DMS114 treated with DMSO at 0.1 percent for 48 hours (cell line): ENCODE measurements at regions not wholly inside any gene's neighbourhood (a gene's known extent, or its start where the extent isn't known, plus 50 kb on each side); places are given as distances from the start of the nearest gene placed in this dataset.
"Not testable (repeated sequence)": the region's sequence is repeated elsewhere in the genome, so short reads cannot be mapped to it uniquely, and the experiment has no call there.

Source experiments
- DNase-seq: peaks from one replicate; lab custom pipeline; 2025; ENCODE audit not compliant: unreplicated experiment; lab: John Stamatoyannopoulos, UW

DNA sequence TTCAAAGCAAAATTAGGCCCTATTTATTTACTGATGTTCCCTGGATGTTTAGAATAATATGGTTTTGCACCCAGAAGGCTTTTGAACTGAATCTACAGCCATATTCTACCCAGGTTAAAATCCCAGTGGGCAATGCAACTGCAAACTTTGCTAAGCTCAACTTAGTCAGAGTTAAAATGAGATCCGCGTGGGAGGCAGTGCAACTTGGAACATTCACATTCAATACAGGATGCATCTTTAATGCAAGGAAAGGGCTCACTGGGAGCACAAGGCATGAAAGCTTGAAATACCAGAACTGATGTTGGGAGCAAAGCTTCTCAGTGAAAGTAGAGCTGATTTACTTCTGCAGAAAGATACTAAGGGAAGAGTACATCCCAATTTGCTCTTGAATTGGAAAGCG lies 281.2 kb upstream of the DEFB112 start:
- no peak for DNase-seq

DNA sequence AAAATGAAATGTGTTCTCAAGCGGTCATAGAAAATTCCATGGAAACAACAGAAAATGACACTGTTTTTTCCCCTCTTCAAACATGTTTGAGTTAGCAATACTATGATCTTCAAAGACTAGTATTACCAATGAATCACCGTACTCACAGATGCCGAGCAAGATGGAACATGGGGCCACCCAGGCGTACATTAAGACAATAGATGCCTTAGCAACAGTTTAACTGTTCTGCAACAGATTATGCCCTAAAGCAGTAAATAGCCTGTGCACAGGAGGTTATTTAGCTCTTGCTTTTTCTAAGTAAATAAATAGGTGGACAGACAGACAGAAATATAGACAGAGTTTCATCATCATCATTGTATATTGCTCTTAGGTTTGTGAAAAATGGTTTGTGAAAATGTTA lies 284.0 kb upstream of the DEFB112 start:
- DNase-seq, result no peak

DNA sequence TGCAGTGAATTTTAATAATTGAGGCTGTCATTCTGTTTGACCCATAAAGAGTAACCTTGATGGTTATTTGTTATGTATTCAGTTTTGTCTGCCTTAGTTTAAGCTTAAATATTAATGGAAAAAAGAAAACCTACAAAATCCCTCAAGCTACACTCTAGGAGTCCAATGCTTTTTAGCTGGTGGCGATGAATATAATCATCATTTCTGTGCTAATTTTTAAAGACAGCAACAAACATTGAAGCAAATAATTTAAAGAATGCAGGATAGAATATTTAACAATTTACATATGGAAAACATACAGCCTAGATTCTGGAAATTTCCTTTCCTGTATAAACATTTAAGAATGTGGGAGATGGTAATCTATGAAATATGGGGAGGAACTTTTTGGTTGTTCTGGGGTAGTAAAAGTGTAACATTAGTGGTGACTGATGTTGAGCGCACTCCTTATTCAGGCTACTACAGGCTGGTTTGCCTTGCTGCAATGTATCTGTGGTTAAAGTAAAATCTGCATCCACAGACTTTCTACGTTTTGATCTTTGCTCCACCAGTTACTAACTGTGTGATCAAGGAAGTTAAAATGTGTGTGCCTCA lies 287.9 kb upstream of the DEFB112 start:
- no peak for DNase-seq

DNA sequence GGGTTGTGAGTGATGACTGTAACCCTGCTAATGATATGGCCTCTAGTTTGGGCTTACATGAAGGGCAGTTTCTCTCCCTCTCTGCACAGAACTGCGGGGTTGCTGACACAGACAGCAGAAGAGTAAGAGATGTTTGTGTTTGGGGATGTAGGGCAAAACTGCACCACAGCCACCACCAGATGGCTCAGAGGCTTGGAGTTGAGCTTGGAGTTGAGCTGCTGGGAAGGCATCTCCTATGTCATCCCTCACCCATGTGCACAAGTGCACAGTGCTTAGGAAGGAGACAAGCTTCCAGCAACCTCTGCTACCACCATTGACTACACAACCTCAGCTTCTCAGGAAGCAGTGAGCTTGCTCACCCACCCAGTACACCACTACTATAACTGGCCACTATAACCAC lies 303.9 kb upstream of the DEFB112 start:
- no peak for DNase-seq

DNA sequence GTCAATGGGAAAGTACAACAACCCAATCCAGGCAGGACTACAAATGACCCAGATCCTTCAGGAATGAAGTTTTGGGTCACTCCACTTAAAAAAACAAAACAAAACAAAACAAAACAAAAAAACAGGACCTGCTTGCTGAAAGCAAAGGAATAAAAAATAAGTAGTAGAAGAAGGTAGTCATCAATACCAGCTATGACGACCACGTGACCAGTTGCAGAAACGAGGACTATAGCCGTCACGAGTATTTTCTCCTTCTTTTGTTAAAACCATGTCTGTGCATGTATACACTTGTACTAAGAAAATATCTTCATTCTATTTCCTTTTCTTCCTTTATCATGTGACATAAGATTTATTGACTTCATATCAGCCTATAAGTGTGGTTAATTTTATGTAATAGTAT lies 308.4 kb upstream of the DEFB112 start:
- DNase-seq, result no peak

DNA sequence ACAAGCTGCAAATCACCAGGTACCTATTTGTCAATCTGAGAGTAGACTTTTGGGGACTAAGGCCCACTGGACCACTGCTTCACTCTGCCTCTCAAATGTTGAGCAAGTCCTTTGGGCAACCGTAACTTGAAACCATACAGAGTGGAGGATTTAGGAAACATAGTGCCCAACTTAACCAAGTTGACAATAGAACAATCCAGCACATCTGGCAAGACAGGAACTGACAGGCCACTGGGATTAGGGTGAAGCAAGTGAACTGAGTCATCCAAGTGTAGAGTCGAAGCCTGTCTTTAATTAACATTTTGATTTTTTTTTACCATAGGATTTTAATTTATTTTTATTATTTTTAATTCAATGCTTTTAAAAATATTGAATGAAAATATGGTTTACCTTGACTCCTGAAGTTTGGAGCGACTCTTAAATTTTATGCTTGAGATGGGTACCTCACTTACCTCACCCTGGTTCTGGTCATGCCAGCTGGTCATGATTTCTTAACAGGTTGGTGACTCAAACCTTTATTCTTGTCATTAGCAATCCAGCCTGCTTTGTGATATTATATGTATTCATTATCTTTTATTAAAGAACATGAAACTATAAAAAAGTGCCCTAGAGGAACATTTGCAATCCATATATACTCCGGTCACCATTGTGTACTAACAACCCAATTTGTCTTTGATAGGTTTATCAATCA lies 312.1 kb upstream of the DEFB112 start:
- no peak for DNase-seq

DNA sequence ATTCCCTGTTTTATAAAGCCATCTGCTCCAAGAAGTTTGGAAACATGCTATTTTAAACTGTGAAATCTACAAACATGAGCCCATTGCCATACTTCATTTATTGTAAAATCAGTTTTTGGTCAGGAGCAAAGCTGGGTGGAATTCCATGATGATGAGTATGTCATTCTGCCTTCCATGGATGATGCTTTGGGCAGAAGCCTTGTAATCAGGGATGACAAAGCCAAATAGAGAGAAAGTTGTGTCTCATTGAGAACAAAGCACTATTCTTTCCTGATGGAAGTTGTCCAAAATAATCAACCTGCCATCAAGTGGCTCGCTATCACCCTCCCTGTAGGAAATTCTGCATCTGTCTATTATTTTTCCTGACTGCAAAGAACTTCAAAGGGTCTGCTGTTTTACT lies 313.0 kb upstream of the DEFB112 start:
- no peak for DNase-seq

DNA sequence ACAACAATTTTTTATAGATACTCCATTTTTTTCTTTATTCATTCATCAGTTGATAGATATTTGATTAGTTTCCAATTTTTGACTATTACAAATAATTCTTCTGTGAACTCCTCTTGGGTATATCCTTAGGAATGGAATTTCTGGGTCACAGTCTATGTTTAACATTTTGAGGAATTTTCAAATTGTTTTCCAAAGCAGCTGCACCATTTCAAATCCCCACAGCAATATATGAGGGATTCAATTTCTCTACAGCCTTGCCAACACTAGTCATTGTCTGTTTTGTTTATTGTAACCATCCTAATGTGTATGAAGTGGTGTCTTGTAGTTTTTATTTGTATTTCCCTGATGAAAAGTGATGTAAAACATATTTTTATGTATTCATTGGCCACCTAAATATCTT lies 320.3 kb upstream of the DEFB112 start:
- no peak for DNase-seq

DNA sequence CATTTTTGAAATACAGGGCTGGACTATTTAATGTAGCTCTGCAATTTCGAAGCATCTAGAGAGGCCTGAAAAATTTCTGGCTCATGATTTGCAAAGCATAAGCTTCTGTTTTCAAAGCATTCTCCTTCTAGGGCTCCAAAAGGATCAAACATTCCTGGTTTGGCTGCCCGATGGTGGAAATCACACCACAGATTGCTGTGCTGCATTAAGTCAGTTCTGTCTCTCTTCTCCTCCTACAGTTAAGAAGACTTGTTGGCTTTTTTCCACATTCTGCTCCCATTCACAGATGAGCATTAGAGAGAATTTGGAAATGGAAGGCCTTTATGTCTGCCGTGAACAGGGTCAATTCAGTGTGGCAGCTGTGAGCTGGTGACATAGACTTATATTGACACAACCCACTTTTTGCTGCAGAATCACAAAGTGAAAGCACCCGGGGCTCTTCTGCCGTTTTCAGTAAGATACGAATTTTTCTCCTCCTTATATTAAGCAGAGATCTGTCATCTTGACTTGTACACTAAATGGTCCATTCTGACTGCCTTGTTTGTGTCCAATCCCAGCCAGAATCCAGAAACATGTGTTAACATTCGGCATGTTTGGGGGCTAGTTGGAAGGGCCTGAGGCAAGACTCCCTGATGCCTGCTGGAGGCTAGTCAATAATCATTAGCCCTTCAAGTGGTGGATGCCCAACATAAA lies 330.8 kb upstream of the DEFB112 start:
- no peak for DNase-seq

DNA sequence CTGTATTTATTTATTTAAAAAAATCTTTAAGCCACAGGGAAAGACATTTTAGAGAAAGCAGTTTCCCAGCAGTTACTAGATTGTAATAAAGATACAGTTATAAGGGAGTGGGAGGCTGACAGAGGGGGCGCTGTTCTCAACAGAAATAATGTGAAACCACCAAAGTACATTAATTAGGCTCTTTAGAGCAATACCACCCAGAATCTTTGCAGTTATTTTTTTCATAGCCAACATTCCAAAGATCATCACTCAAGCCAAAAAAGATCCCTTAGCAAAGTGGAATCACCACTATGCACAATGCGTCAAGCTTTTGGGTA lies 331.3 kb upstream of the DEFB112 start:
- DNase-seq, result no peak

DNA sequence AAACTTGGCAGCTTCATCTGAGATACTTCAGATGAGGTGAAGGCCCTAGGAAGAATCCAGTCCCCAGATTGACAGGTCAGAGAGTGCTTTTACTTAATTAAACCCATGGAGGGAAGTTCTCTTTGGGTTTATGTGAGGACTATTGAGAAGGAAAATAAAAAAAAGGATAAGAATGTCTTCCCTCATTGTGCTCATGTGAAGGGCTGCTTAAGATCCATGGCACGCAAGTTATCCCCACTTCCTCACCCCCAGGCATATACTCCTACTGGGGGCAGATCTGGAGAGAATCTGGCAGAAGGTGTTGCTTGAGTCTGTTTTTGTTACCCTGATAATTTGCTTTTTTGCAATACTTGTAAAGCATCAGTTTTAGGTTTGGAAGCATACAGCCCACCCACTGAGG lies 322.9 kb upstream of the TFAP2D start:
- DNase-seq, result no peak

DNA sequence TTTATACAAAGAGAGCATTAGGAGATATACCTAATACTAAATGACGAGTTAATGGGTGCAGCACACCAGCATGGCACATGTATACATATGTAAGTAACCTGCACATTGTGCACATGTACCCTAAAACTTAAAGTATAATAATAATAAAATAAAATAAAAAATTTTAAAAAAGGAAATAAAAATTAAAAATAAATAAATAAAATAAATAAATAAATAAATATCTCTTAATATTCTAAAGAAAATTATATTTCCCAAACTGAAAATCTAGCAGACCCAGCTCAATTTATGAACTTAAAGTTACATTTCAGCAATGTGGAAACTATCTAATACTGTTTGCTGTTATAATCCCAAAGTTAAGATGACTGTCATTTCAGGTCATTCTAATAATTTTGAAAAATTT lies 319.2 kb upstream of the TFAP2D start:
- not testable (repeated sequence) for DNase-seq

DNA sequence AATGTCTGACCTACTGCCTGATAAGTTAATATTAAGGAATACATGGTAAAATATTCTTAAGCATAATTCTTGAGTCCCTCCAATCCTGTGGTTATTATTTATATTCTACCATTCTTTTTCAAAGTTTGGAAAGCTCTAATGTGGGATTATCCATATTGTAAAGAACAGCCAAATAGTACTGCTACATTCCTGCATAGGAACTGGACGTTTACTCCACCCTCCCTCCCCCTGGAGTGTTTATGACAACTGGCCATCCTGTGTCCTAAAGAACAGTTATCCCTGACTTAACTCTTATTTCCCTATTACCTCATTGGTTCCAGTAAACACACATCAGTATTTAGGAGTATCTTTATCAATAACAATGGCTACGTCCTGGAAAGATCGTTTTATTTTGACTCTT lies 308.7 kb upstream of the TFAP2D start:
- DNase-seq, result no peak

DNA sequence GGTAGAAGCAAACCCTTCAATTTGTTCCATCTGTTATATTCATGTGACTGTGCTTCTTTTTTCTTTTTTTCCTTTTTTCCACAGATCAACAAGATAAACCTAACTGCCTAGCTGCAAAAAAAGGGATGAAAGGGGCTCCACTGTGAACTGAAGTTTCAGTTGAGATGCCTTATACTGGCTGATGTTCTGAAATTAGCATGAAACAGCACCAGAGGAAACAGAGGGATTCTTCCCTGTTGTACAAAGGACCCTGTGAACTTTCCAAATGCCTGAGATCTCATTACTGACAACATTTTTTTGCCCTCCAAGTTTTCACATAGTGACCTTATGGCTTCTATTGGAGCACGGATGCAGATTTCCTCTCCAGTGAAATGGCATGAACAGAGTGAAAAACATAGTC lies 302.7 kb upstream of the TFAP2D start:
- DNase-seq, result no peak

DNA sequence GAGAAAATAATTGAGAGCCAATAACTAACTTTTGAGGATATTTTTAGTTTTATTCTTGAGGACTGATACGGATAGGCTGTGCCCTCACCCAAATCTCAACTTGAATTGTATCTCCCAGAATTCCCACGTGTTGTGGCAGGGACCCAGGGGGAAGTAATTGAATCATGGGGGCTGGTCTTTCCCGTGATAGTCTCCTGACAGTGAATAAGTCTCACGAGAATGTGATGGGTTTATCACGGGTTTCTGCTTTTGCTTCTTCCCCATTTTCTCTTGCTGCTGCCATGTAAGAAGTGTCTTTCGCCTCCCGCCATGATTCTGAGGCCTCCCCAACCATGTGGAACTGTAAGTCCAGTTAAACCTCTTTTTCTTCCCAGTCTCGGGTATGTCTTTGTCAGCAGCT lies 292.3 kb upstream of the TFAP2D start:
- not testable (repeated sequence) for DNase-seq

DNA sequence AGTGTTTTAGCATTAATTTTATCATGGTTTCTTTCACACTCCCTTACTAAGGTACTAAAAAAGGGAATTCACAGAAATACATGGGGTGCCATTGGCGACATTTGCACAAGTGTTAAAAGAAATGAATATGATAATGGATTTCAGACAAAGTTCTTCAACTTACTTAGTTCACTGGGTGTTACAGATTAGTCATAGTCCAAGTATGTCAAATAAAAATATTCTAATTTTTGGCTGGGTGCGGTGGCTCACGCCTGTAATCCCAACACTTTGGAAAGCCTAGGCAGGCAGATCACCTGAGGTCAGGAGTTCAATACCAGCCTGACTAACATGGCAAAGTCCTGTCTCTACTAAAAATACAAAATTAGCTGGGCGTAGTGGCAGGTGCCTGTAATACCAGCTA lies 286.1 kb upstream of the TFAP2D start:
- DNase-seq, result no peak

DNA sequence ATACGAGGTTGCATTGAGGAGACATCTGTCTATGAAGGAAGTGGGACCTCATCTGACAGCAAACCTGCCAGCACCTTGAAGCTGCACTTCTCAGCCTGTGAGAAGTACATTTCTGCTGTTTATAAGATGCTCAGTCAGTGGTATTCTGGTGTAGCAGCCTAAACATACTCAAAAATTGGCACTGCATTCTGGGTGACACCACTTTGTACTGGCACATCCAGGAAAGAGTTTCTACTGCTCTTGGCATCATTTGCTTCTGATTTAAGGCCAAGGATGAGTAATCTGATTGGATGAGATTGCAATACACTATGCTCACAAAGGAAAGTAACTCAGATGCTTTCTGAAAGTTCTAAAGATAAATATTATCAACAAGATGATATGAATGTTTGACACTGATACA lies 275.4 kb upstream of the TFAP2D start:
- no peak for DNase-seq

DNA sequence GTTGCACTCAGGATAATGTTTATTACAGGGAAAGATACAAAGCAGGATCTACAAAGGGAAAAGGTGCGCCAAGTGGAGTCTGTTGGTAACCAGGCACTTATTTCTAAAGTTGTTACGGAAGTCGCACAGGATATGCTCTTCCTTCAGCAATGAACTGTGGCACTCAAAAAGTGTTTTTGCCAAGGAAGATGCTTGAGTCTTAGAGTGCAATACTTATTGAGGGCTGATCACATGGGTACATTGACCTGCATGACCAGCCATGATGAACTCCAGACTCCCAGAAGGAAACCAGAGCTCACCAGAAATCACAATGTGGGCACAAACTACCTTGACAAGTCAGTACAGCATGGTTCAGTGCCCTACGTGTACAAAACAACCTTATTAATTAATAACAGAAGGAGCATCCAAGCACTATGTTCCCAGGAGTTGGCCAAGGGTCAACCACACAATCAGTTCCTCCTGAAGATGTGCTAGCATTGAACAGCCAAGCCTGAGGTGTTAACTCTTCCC lies 270.7 kb upstream of the TFAP2D start:
- no peak for DNase-seq

DNA sequence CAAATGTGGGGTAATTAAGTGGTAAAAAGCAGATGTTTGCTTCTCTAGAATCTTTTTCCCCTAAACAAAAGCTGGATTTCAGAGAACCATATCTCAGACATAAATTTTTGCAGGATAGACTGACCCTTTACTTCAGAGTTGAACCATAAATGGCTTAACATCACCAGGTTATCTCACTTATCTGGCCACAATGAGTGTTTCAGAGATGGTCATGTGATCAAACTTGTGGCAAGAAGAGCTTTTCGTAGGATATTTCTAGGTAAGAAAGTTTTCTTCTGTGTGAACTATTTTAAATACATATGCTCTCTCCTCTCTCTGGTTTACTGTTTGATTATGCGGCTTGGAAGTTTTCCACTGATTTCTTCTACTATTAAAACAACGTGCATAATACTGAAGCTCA lies 270.2 kb upstream of the TFAP2D start:
- DNase-seq, result no peak

DNA sequence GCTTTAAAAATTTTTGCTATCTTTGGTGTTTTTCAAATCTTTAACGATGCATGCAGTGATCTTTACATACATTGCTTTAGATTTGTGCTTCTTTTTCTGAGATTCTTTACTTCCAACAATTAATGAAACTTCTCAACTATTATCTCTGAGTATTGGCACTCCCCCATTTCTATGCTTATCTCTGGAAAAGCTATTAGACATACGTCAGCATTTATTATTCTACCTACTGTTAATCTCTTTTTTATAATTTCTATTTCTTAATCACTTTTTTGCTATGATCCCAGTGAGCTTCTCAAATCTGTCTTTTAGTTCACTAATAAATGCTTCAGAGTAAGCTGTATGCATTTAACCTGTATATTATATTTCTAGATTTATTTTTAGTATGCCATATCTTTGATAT lies 264.2 kb upstream of the TFAP2D start:
- no peak for DNase-seq

DNA sequence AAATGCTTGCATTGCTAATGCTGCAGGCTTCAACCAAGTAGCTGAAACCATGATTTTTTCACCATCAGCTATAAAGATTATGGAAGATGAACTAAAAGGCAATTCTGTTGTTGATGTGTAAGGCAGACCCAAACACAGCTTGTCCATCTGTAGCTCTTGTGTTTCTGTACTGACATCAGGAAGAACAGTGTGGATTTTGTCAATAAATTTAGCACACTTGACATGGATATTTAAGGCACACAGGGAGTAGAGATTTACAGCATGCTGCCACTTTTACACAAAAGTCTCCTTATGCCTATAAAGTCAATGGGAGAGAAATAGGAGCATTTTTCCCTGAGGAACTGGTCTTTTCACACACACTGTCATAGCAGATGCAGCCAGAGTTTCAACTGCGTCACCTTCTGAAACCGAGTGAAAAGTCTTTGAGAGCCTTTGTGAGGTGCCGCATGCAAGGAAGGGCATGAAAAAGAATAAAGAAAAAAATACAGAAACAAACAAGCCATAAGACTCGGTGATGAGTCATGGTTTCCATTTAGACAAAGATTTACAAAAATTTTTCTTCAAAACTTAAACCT lies 261.4 kb upstream of the TFAP2D start:
- no peak for DNase-seq

DNA sequence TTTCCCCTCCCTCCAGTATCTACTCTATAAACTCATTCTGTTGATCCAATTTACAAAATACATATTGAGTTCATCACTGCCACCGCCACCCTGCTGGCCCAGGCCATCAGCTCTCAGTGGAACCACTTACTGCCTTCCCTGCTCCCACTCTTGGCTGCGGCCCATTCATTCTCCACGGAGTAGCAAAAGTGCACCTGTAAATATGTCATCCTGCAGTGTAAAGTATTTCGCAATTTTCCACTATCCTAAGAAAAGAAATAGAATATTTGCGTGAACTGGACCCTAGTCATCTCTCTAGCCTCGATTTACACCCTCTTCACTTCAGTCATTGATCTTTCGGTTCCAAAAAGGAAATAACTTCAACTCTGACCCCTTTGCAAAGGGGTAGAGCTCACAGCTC lies 258.3 kb upstream of the TFAP2D start:
- DNase-seq, result no peak
